Subcutaneous abdominal adipose tissue (tissue), 5 donors: ENCODE measurements at regions not wholly inside any gene's neighbourhood (a gene's known extent, or its start where the extent isn't known, plus 50 kb on each side); places are given as distances from the start of the nearest gene placed in this dataset.

Source experiments
- H3K27ac ChIP-seq: one replicate; pipeline ENCODE4 v1.7.0; 2013; ENCODE audit warnings: low read depth, mild to moderate bottlenecking, inconsistent platforms, low read length, moderate library complexity
- H3K27me3 ChIP-seq, 5 donors: one replicate each; pipeline ENCODE4 v1.7.0; 2013; ENCODE audit warnings: low read length in 5 of 5, inconsistent platforms in 1 of 5; ENCODE audit not compliant: control insufficient read depth in 5 of 5, insufficient read depth in 4 of 5
- H3K36me3 ChIP-seq, 5 donors: one replicate each; pipeline ENCODE4 v1.7.0; 2013; ENCODE audit warnings: low read length in 5 of 5; ENCODE audit not compliant: control insufficient read depth in 5 of 5, insufficient read depth in 5 of 5
- H3K4me1 ChIP-seq, 5 donors: one replicate each; pipeline ENCODE4 v1.7.0; 2013; ENCODE audit warnings: low read length in 5 of 5, mild to moderate bottlenecking in 3 of 5, moderate library complexity in 1 of 5; ENCODE audit not compliant: control insufficient read depth in 5 of 5, insufficient read depth in 5 of 5
- H3K4me3 ChIP-seq, 5 donors: one replicate each; pipeline ENCODE4 v1.7.0; 2013; ENCODE audit warnings: low read length in 5 of 5, low read depth in 1 of 5
- H3K9ac ChIP-seq, 5 donors: one replicate each; pipeline ENCODE4 v1.7.0; 2013; ENCODE audit warnings: low read length in 5 of 5, mild to moderate bottlenecking in 4 of 5, moderate library complexity in 3 of 5
- H3K9me3 ChIP-seq, 5 donors: one replicate each; pipeline ENCODE4 v1.7.0; 2013; ENCODE audit warnings: low read length in 5 of 5; ENCODE audit not compliant: control insufficient read depth in 5 of 5
- donor health status: healthy.
- donor health status: healthy.
- donor health status: healthy.
- donor health status: healthy.
- donor health status: healthy.

DNA sequence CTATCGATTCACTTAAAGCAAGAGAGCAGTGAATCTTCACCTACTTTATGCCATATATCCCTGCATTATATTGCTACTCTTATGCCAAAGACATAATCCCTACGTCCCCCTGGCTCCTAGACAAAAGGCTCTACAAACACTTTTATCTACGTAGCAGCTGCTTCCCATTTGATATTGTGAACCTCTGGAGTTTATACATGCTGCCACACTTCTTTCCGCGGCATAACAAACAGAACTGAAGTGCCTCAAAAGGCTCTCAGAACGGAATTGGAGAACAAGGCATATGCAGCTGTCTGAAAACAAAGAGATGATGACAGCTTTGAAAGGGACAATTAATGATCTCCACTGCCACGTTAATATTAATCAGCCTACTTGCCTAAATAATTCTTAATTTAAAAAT is 985.6 kb upstream of the LRRN3 start:
- no peaks in the 10 kb centered on the region for H3K9me3 ChIP-seq
- no peaks in the 10 kb centered on the region for H3K4me1 ChIP-seq
- H3K27me3 ChIP-seq = no peaks in the 10 kb centered on the region
- H3K27ac ChIP-seq = no peak overlapping the region
- H3K9ac ChIP-seq = no peak overlapping the region
- H3K4me3 ChIP-seq = no peak overlapping the region
- H3K36me3 ChIP-seq = no peaks in the 10 kb centered on the region

- Histone ChIP-seq H3K27ac (no peak overlapping the region), H3K4me1 (no peaks in the 10 kb centered on the region)
Observed at GRCh38 chr7:110105840-110106239, 985.1 kb upstream of the LRRN3 start.

GRCh38 chr7:110119883-110120581 is 970.9 kb upstream of the LRRN3 start:
- H3K4me3 ChIP-seq = no peak overlapping the region
- no peaks in the 10 kb centered on the region for H3K36me3 ChIP-seq
- no peak overlapping the region for H3K9ac ChIP-seq
- peaks cover 0 to 7% (median 3%) of the 10 kb centered on the region in 5 donors for H3K9me3 ChIP-seq
- no peaks in the 10 kb centered on the region for H3K27me3 ChIP-seq
- no peak overlapping the region for H3K27ac ChIP-seq
- no peaks in the 10 kb centered on the region for H3K4me1 ChIP-seq

More at GRCh38 chr7:110105840-110106239, 985.1 kb upstream of the LRRN3 start:
- Histone ChIP-seq H3K27me3 (no peaks in the 10 kb centered on the region), H3K36me3 (no peaks in the 10 kb centered on the region), H3K9ac (no peak overlapping the region), H3K4me3 (no peak overlapping the region), H3K9me3 (no peaks in the 10 kb centered on the region)

- H3K9ac ChIP-seq = no peak overlapping the region
Observed at GRCh38 chr7:110129159-110129558, 961.8 kb upstream of the LRRN3 start.

DNA sequence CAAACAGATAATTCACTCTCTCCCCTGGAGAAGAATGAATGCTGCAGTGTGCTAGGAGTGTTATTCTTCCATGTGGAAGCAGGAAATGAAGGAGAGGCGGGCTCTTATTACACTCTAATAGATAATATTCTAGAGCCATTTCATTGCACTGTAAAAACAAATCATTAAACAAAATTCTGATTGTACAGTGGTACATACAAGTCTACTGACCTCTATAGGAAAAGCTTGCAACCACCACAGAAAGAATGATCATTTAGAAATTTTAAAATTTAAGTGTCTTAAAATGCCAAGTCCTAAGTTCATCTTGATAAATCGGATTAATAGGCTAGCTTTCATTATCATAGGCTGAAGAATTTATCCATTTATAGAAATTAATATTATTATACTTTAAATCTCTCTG is 960.3 kb upstream of the LRRN3 start:
- no peaks in the 10 kb centered on the region for H3K4me1 ChIP-seq
- H3K9ac ChIP-seq = no peak overlapping the region
- no peak overlapping the region for H3K4me3 ChIP-seq
- H3K27me3 ChIP-seq = no peaks in the 10 kb centered on the region
- H3K27ac ChIP-seq = no peak overlapping the region
- no peaks in the 10 kb centered on the region for H3K36me3 ChIP-seq
- H3K9me3 ChIP-seq = no peaks in the 10 kb centered on the region

More at GRCh38 chr7:110129159-110129558, 961.8 kb upstream of the LRRN3 start:
- H3K27me3 ChIP-seq = no peaks in the 10 kb centered on the region
- peaks cover 0 to 3% (median 0%) of the 10 kb centered on the region in 5 donors for H3K9me3 ChIP-seq
- H3K27ac ChIP-seq = no peak overlapping the region
- no peaks in the 10 kb centered on the region for H3K36me3 ChIP-seq
- no peaks in the 10 kb centered on the region for H3K4me1 ChIP-seq
- no peak overlapping the region for H3K4me3 ChIP-seq

DNA sequence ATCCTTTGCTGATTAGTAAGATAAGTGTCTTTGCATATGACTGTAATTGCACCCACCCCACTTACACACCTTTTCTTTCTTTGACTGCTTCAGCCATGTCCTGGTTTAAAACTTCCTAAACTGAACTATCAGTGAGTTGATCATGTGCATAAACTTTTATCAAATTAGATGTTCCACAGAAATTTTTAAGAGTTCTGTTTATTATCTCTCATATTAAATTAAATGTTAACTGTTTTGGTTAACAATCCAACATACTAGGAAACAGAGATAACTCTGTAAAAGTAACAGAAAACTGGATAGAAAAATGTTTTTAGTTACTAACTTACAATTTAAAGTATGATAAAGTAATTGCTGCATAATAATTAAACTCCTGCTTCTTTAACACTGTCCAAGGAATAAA is 959.6 kb upstream of the LRRN3 start:
- H3K4me3 ChIP-seq = no peak overlapping the region
- H3K9ac ChIP-seq = no peak overlapping the region
- no peaks in the 10 kb centered on the region for H3K27me3 ChIP-seq
- no peak overlapping the region for H3K27ac ChIP-seq
- no peaks in the 10 kb centered on the region for H3K9me3 ChIP-seq
- H3K36me3 ChIP-seq = no peaks in the 10 kb centered on the region
- no peaks in the 10 kb centered on the region for H3K4me1 ChIP-seq

GRCh38 chr7:110139056-110139455 is 951.9 kb upstream of the LRRN3 start:
- H3K4me1 ChIP-seq = no peaks in the 10 kb centered on the region

GRCh38 chr7:110142939-110143526 is 947.9 kb upstream of the LRRN3 start:
- Histone ChIP-seq H3K9me3 (peaks cover 0 to 3% (median under 1%) of the 10 kb centered on the region in 5 donors), H3K4me3 (no peak overlapping the region), H3K27ac (no peak overlapping the region), H3K4me1 (no peaks in the 10 kb centered on the region), H3K27me3 (no peaks in the 10 kb centered on the region), H3K9ac (no peak overlapping the region), H3K36me3 (no peaks in the 10 kb centered on the region)

More at GRCh38 chr7:110139056-110139455, 951.9 kb upstream of the LRRN3 start:
- Histone ChIP-seq H3K36me3 (no peaks in the 10 kb centered on the region), H3K9me3 (peaks cover 0 to 1% (median 0%) of the 10 kb centered on the region in 5 donors), H3K4me3 (no peak overlapping the region), H3K27ac (no peak overlapping the region), H3K9ac (no peak overlapping the region), H3K27me3 (no peaks in the 10 kb centered on the region)

GRCh38 chr7:110144599-110144998 is 946.3 kb upstream of the LRRN3 start:
- Histone ChIP-seq H3K4me3 (no peak overlapping the region), H3K9ac (no peak overlapping the region), H3K4me1 (no peaks in the 10 kb centered on the region), H3K27me3 (no peaks in the 10 kb centered on the region), H3K9me3 (peaks cover 0 to 12% (median 11%) of the 10 kb centered on the region in 5 donors), H3K36me3 (no peaks in the 10 kb centered on the region), H3K27ac (no peak overlapping the region)

DNA sequence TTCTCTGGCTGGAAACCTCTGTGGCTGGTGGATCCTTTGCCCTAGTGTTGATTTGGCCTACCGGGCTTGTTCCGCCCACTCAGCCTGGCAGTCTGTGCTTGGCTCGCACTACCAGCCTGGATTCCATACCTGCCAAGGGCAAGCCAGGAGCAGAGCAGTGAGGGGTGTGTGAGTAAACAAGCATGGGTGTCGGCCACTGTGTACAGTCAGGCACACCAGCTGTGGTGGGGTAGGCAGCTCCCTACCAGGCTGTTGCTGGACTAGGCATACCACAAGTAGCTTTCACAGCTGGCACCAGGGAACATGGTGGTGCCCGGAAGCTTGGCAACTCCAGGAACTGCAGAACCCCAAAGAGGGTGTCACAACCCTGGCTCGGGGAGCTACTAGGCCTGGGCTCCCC is 942.9 kb upstream of the LRRN3 start:
- Histone ChIP-seq H3K27me3 (no peaks in the 10 kb centered on the region), H3K9me3 (peaks cover 0 to 12% (median 11%) of the 10 kb centered on the region in 5 donors), H3K4me3 (no peak overlapping the region), H3K9ac (no peak overlapping the region), H3K27ac (no peak overlapping the region), H3K4me1 (no peaks in the 10 kb centered on the region), H3K36me3 (no peaks in the 10 kb centered on the region)
